NCI-H526 treated with DMSO at 0.1 percent for 48 hours (cell line): ENCODE measurements at regions not wholly inside any gene's neighbourhood (a gene's known extent, or its start where the extent isn't known, plus 50 kb on each side); places are given as distances from the start of the nearest gene placed in this dataset.

ENCODE experiments used
- DNase-seq: peaks from one replicate; lab custom pipeline; 2025; lab: John Stamatoyannopoulos, UW

DNA sequence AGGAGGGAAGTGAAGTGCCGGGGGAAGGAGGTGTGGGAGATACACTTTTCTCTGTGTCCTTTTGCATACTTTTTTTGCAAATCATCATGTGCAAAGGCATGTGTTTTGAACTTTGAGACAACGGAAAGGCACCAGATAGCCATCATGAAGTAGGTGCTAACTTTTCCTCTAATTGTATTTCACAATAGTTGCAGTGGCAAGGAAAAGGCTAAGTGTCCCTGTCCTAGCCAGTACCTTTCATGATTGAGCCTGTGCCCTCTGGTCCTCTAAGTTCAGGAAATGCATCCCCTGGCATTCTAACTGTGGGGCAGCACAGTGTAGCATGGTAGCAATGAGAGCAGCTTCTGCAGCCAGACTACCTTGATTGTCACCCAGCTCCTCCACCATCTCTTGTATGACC is 186.2 kb downstream of the ADSS2 start:
- no peak for DNase-seq

DNA sequence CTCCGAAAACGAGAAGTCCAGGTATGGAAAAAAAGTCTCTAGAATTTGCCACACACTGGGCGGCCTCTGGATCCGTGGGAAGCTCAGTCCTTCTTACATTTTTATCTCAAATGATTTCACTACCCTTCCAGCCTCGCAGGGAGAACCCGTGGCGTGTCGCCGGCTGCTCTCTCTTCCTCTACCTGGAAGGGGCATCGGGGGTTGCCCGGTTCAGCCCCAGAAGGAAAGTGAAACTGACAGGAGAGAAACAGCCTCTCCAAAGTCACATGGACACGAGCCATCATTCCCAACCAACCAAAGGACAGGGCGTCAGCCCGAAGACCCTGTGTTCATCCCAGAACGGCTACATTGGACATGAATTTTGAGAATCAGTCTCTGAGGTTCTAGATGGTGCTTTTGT is 182.5 kb downstream of the ADSS2 start:
- no peak for DNase-seq

DNA sequence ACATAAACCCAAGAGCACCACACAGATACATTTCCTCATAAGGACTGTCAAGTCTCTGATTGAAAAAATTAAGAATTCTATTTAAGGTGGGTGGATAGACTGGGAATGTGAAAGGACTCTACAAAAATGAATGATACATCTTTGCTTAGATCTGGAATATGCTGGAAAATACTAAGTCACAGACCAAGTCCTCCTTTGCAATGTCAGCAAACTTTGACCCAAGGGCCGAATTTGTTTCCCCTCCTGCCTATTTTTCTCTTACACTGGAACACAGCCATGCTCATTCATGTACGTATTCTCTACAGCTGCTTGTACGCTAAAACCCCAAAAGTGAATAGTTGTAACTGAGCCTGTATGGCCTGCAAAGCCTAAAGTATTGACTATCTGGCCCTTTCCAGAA is 180.7 kb downstream of the ADSS2 start:
- DNase-seq, result no peak

DNA sequence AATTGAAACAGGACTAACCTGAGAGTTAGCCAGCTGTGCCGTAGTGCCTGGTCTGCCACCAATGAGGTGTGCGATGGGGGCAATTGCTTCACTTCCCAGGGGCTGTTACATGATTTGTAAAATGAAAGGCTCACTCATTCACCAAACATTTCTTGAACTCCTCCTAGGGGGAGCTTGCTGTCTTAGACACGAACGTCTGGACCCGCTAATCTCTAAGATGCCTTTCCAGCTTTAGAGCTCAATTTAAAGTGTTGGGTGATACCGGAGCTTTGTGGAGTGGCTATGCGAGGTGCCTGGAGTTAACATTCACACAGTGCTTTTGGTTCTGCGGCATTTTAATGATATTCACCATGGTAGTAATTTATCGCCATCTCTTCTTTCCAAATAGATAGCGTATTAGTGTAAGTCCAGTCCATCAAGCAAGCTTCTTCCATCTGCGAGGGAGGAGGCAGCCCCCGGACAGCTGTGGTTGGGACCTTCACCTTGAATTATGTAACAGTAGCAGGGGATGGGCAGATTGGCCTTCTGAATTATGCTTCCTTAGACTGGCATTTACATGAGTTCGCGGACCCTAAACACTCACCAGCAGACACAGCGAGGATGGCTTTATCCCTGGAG is 179.9 kb downstream of the ADSS2 start:
- no peak for DNase-seq

DNA sequence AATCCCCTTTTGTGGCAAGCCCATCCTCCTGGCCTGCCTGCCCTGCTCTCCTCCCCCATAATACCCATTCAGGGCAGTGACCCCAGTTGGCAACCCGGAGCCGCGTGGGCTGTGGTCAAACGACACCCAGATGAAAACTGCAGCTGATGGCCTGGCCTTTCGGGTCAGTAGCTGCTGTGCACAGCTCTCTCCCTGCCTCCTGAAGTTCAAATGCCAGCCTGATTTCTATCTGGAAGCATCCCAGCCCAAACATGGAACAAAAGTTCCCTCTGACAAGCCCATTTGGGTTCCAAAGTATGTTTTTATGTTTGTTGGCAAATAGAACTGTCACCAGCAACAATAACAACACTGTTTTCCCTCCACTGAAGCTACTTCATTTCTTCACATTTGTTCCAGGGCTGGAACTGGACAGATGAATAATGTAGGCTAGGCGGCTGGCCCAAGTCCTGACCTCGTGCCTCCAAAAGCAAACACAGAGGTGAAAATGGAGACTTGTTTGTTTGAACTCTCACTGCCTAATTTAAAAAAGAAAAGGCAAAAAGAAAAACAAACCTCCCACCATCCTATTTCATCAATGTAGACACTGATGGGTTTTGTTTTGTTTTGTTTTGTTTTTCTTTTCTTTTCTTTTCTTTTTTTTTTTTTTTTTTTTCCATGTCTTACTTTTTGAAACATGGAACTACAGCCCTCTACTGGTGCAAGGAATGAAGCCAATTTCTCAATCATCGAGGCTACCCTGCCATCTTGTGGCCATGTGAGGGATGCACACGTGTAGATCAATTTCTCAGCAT is 179.0 kb downstream of the ADSS2 start:
- peak; percentile 48 for DNase-seq

DNA sequence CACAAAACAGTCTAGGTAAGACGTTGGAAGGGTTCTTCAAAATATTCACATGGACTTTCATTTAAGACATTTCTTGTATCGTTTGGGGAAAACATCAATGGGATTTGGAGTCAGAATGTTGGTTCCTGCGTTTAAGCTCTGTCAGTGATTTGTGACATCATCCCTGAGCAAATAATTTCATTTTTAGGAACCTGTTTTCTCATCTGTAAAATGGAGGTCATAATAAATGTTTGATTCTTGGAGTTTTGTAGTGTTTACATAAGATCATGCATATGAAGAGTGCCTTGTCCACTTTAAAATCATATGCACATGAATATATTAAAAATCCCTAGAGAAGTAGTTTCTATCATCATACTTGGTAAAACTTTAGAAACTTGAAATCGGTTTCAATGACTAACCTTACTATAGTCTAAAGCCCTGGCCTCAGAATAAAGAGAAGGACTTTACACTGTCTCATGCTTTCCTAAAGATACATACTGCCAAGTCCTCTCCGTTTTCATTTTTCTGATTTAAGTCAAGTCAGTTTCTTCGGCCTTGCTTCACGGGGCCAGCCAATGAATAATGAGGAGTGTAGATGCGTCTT is 178.4 kb downstream of the ADSS2 start:
- no peak for DNase-seq

DNA sequence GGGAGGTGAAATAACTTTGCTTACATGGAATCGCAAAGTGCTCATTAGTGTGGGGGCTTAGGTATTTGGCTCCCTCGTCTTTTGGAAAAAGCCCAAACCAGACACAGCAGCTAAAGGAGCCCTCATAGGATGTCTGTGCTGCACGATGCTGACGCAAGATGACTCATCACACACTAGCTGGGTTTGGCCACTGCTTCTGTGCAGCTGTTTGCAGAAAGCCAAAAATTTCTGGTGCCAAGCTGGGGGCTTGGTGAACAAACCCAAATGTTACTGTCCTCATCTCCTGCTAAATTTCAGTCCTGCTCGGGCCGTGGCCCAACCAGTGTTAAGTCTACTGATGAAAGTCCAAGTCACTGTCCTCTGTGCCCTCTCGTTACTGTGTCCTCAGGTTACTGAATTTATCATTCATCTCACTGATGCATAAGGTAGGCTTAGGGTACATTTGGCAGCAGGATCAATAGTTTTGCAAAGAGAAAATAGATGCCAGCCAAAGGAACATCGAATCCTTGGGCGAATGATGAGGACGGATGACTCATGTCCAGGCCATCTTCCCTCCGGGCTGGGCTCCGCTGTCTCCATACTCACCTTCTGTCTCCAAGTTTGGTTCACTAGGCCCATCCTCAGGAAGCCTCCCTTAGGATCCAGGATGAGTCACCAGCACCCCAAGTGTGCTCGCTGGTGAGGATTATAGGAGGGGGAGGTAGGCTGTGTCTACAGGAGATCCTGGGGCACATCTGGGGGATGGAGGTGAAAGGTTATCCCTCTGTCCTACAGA is 177.7 kb downstream of the ADSS2 start:
- no peak for DNase-seq

DNA sequence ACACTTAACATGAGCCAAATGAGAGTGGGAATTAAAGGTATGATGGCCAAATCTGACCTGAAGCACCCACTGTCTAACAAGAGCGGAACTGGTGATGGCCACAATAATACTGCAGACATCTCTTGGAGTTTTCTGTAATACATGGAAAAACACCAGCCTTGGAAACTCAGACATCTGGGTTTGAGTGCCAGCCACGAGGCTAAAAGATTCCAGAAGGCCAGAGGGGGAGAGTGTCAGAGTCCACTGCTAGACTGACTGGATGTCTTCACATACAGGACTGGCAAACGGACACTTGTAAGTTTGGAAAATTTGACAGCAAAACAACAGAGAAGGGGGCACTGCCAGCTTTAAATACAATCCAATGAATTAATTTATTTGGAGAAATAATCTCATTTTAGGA is 175.1 kb downstream of the ADSS2 start:
- DNase-seq, result no peak

DNA sequence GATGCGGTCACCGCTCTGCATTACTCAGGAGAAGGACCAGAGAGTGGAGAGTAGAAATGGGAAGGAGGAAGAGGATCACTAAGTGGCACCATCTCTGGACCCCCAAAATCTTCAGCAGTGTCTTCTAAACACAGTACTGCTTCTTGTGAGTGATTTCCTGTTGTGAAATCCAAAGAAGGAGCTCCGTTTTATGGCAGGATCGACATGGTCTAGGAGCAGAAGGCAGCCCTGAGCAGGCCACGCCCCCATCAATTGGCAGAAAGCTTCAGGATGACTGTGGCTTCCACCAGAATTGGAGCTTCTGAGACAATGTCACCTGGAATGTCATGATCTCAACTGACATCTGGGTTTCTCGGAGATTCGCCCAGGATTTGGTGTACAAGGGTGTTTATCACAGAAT is 171.5 kb downstream of the ADSS2 start:
- DNase-seq, result no peak

DNA sequence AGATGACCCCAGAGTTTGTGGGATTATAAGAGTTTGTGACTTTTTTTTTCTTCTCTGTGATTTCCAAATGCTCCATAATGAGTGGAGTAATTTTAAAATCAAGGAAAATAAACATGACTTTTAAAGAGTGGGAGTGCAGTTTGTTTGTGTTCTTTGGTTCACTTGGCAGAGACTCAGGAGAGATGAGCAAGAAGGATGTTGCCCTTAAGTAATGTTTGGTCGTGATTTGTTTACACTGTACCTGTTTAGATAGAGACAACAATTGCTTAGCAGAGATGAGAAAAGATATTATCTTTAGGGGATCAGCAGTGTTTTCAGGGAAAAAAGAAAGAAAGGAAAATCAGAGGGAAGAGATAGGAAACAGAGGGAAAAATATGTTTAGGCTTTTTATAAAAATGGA is 170.8 kb downstream of the ADSS2 start:
- DNase-seq, result no peak

DNA sequence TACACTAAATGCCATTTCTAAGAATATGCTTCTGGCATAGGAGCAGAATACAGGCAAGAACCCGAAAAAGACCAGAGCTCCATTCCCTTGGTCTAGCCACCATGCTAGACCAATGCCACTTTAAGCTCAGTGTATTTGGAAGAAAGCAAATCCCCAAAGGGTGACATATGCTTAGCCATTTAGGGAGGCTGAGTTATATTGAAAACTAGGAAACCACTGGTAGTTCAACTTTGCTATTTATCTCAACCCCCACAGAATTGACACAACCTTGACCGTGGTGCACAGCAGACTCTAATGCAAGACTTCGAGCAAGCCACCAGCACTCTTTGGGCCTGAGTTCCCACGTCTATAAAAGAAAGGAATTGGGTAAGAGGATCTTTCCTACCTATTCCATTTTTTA is 167.9 kb downstream of the ADSS2 start:
- no peak for DNase-seq

DNA sequence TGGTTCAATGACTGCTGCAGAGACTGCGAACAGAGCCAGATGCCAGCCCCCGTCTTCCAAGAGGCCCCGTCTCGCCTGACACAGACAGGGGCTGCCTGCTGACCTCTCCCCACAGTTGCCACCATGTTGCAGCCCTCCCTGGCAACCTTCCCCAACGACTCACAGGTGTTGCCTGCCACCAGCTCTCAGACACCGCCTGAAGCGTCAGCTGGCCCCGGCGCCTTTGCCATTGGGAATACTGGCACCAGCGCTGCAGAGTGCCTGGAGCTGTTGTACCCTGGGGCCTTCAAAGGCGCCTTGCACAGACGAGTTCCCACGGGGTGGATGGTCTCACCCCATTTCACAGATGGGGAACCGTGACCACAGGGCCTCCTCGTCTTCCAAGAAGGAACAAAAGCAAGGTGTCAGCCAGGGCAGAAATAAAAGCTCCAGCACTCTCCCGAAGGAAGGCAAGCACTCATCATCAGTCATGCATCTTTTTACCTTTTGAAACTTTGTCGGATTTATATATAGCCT is 167.0 kb downstream of the ADSS2 start:
- DNase-seq, result no peak

DNA sequence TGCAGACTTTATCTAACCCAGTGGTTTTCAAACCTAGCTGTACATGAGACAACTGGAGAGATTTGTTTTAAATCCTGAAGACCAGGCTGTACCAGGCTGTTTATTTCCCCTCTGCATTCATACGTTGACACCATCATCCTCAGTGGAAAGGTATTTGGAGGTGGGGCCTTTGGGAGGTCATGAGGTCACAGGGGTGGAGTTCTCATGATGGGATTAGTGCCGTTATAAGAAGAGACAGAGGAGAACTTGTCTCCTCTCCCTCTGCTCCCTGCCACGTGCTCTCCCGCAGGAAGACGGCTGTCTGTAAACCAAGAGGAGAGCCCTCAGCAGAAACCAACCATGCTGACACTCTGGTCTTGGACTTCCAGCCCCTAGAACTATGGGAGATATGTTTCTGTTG is 165.4 kb downstream of the ADSS2 start:
- DNase-seq, result no peak

DNA sequence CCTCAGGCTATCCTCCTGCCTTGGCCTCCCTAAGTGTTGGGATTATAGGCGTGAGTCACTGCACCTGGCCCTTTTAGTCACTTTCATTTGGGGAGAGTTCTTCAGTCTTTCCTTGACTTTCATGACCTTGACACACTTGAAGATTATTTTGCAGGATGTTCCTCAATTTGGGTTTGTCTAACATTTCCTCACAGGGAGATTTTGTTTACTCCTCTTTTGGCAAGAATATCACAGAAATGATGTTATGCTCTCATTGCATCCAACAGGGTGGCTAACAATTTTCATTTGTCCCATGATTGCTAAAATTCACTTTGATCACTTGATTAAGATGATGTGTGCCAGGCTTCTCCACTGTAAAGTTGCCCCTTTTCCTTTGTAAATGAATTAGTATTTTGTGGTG is 164.0 kb downstream of the ADSS2 start:
- DNase-seq, result no peak

DNA sequence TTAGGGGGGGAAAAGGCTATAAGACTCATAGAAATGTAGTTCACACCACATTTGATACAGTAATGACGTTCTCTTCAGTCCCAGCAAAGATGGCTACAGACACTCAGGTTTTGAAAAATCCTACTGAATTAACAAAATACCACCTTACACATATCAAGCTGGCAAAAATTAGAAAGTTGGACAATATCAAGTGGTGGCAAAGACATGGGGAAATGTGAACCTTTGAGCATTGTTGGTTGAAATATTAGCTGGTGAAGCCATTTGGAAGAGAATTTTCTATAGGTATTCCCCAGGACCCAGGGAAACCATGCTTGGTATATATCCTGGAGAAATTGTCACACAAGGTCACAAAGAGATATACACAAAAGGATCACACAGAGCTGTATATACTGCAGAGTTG is 163.0 kb downstream of the ADSS2 start:
- DNase-seq, result no peak

DNA sequence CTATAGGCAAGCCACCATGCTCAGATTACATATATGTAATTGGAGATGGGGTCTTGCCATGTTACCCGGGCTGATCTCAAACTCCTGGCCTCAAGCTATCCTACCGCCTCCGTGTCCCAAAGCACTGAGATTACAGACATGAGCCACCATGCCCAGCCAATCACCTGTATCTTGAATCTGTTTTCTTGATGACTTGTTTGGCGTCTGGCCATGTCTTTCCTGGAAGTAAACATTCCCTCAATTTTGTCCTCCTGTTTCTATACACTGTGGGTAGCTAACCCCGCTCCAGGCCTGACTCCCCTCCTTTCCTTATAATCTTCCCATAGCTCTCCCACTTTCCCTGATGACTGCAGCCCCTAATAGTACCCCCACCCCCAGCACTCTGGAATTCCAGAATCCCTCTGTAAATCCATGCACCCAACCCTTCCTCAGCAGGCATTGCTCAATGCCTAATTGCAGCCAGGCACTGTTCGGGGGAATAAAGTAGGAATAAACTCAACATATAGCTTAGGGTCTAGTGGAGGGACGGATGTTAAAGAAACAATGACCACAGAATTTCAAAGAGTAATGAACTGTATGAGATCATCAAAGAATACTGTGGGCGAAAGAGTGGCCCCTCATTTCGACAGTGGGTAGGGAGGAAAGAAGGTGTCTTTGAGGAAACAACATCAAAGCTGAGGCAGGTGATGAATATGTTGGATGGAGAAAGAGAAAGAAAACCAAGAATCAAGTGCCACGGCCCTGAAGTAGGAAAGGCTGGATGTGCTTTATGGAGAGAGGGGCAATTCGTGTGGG is 161.5 kb downstream of the ADSS2 start:
- no peak for DNase-seq

DNA sequence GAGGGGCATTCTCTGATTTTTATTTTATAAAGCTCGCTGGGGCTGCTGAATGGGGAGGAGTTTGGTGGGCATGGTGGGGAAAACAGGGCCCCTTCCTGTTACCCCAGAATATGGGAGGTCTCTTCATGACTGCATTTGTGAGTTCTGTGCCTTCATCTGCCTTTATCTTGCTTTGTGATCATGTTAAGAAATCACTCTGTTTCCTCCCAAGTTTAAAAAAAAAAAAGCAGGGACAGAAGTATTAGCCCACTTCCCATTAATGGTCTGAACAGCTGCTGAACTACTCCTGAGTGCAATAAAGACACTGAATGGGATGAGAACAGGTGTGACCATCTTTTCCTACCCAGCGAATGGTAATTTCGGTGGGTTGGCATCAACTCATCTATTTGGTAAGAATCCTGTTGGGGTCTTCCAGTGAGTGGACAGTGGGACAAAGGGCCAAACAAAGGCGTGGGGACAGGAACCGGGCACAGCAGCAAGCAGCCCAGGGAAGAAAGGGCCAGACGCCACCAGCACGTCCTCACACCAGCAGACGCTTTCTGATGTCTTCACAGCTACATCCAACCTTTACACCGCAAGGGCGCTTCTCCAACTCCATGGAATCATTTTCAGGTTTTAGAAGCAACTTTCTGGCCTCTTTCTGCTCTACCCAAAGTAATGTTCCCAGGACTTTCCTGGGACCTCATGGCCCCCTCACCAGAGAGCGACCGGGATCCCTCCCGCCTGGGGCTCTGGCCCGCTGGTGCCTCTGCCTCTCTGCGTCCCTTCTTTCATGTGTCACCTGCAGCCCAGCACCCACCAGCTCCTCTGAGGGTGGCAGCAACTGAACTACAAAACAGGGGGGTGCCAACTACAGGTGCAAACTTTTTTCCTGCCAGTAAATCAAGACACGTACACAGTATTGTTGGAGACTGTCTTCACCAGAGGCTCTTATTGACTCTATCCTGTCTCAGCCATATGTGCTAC is 160.2 kb downstream of the ADSS2 start:
- no peak for DNase-seq

DNA sequence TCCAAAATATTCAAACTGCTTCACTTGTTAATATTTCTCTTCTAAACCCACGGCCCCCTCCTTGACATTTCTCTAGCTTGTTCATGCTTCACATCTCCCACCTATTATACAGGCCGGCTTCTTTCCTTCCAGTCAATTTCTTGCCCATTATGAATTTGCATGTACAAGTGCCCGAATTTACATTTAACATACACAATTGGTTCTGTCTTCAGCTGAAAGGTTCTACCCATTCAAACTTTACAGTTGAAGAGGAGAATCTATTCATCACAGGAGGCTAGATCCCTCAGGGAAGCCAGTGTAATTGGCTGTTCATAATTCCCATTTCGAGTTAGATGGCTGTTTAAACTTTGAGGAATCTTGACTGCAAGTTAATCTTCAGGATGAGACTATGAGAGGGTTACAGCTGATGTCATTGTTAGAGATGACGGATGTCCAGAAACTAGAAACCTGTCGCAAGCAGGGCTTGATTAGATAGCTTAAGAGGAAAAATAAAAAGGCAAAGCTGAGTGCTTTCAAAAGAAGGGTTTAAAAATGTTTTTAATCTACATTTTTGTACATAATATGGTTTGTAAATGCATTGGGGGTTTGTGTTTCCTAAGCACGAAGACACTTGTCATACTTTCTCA is 157.0 kb downstream of the ADSS2 start:
- peak; percentile 29 for DNase-seq

DNA sequence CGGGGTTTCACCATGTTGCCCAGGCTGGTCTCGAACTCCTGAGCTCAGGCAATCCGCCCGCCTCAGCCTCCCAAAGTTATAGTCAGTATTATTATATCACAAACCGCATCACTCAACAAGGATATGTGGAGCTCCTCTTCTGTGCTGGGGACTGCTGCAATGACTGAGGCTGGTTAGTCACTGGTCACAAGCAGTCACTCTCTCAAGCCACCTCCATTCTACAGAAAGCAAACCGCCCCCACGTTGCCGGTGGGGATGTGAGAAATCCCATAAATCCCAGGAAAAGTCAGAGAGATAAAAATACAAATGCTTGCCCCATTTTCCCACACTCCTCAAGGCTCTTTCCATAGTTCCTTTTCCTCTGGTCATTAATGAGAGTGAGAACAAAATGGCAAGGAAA is 155.7 kb downstream of the ADSS2 start:
- no peak for DNase-seq

DNA sequence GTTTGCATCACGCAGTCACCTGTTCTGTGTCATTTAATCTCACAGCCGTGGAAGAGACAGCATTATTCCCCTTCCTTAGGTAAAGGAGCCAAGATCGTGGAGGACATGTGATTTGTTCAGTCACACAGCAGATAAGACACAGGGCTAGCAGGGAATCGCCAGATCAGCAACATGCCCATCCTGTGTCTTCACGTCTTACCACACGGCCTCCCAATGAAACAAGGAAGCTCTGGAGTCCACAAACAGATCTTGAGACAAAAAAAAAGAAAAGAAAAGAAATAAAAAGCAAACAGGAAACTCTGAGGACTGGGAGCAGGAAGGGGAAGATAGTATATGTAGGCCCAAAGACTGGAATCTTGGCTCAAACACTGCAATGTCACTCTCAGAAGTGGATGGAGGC is 155.3 kb downstream of the ADSS2 start:
- no peak for DNase-seq
